ENCODE measurements at regions not wholly inside any gene's neighbourhood (a gene's known extent, or its start where the extent isn't known, plus 50 kb on each side); places are given as distances from the start of the nearest gene placed in this dataset.

DNA sequence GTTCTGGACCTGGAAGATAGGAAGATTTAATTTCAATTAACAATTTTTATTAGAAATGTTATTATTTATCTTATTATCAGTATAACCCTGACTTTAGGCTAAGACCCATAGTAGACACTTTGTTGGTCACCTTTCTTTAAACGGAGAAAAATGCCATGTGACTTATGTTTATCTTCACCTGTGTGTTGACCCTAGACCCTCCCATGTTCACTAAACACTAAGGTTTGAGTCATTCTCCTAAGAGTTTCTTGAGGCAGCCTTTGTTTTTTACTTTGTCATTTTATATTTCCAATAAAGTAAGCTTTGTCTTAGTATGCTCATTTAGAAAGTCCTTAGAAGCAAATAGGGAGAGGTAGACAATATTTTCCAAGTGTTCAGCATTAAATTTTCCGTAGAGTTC lies 771.7 kb downstream of the METTL15 start:
- TF ChIP-seq TAF1 (IDR thresholded peaks at IDR 0.05; ENCODE audit: borderline replicate concordance, low read depth, low read length) = no peak
- TF ChIP-seq POLR2A (IDR thresholded peaks at IDR 0.05; ENCODE audit: low read depth, low read length) = no peak
- no peak for TF ChIP-seq POLR2AphosphoS5 (IDR thresholded peaks at IDR 0.05; ENCODE audit: low read depth, low read length)
- DNase-seq (ENCODE audit: insufficient read length) = no peak
- FAIRE-seq = no peak

DNA sequence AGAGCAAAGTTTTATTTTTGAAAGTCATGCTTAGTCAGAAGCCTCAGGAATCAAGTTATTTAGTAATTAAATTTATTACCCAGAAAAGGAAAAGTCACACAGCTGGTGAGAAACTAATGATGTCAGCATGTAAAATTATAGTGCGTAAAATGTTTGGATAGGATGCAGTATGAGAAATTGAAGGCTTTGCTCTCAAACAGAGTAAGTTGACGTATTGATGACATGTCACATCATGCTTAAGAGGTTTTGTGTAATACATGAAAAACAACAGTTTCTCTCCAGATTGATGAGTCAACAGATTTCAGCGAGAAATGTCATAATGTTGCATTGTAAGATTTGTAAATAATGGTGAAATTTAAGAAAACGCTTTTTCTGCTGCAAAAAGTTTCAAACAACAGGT lies 769.8 kb downstream of the METTL15 start:
- DNase-seq (ENCODE audit: insufficient read length) (no peak), FAIRE-seq (no peak)
- TF ChIP-seq POLR2AphosphoS5 (IDR thresholded peaks at IDR 0.05; ENCODE audit: low read depth, low read length) (no peak), TAF1 (IDR thresholded peaks at IDR 0.05; ENCODE audit: borderline replicate concordance, low read depth, low read length) (no peak), POLR2A (IDR thresholded peaks at IDR 0.05; ENCODE audit: low read depth, low read length) (no peak)

GRCh38 chr11:28877340-28877739 lies 769.2 kb downstream of the METTL15 start:
- FAIRE-seq = no peak

DNA sequence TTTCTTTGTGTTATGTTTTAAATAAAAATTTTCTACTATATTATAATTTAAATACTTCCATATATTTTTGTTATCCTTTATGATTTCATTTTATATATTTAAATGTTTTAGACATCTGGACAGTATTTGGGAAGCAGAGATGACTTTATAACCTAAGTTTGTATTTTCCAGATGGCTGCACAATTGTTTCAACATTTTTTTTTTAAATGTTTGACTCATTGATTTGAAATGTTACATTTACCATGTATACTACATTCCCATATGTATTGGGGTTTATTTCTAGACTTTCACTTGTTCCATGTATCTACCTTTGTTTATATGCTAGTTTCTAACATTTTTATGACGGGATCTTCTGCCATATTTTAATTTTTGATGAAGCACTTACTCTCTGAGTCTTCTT lies 766.5 kb downstream of the METTL15 start:
- FAIRE-seq (no peak), DNase-seq (ENCODE audit: insufficient read length) (no peak)
- no peak for TF ChIP-seq TAF1 (IDR thresholded peaks at IDR 0.05; ENCODE audit: borderline replicate concordance, low read depth, low read length)

More at GRCh38 chr11:28877340-28877739, 769.2 kb downstream of the METTL15 start:
- no peak for DNase-seq (ENCODE audit: insufficient read length)
- TF ChIP-seq POLR2A (IDR thresholded peaks at IDR 0.05; ENCODE audit: low read depth, low read length) (no peak), POLR2AphosphoS5 (IDR thresholded peaks at IDR 0.05; ENCODE audit: low read depth, low read length) (no peak), TAF1 (IDR thresholded peaks at IDR 0.05; ENCODE audit: borderline replicate concordance, low read depth, low read length) (no peak)

- DNase-seq (ENCODE audit: insufficient read length) = no peak
- TF ChIP-seq POLR2AphosphoS5 (IDR thresholded peaks at IDR 0.05; ENCODE audit: low read depth, low read length) = no peak
- no peak for FAIRE-seq
These were observed 762.9 kb downstream of the METTL15 start for GRCh38 chr11:28871090-28871489.

GRCh38 chr11:28863422-28863821 lies 755.2 kb downstream of the METTL15 start:
- FAIRE-seq = no peak
- DNase-seq (ENCODE audit: insufficient read length) = no peak
- TF ChIP-seq TAF1 (IDR thresholded peaks at IDR 0.05; ENCODE audit: borderline replicate concordance, low read depth, low read length) (no peak), POLR2A (IDR thresholded peaks at IDR 0.05; ENCODE audit: low read depth, low read length) (no peak), POLR2AphosphoS5 (IDR thresholded peaks at IDR 0.05; ENCODE audit: low read depth, low read length) (no peak)

- DNase-seq (ENCODE audit: insufficient read length) = no peak
- FAIRE-seq = no peak
- TF ChIP-seq POLR2AphosphoS5 (IDR thresholded peaks at IDR 0.05; ENCODE audit: low read depth, low read length) (no peak), TAF1 (IDR thresholded peaks at IDR 0.05; ENCODE audit: borderline replicate concordance, low read depth, low read length) (no peak), POLR2A (IDR thresholded peaks at IDR 0.05; ENCODE audit: low read depth, low read length) (no peak)
These were observed 752.7 kb downstream of the METTL15 start for GRCh38 chr11:28860893-28861292.

DNA sequence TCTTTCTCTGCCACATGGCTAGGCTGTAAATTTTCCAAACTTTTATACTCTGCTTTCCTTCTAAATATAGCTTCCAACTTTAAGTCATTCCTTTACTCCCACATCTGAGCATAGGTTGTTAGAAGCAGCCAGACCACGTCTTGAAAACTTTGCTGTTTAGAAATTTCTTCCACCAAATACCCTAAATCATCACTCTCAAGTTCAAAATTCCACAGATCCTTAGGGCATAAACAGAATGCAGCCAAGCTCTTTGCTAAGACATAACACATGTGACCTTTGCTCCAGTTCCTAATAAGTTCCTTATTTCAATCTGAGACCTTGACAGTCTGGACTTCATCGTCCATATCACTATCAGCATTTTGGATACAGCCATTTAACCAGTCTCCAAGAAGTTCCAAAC lies 749.9 kb downstream of the METTL15 start:
- no peak for FAIRE-seq
- no peak for DNase-seq (ENCODE audit: insufficient read length)
- TF ChIP-seq TAF1 (IDR thresholded peaks at IDR 0.05; ENCODE audit: borderline replicate concordance, low read depth, low read length) (no peak), POLR2AphosphoS5 (IDR thresholded peaks at IDR 0.05; ENCODE audit: low read depth, low read length) (no peak), POLR2A (IDR thresholded peaks at IDR 0.05; ENCODE audit: low read depth, low read length) (no peak)

- DNase-seq (ENCODE audit: insufficient read length) (no peak), FAIRE-seq (no peak)
- TF ChIP-seq POLR2AphosphoS5 (IDR thresholded peaks at IDR 0.05; ENCODE audit: low read depth, low read length) = no peak
- TF ChIP-seq TAF1 (IDR thresholded peaks at IDR 0.05; ENCODE audit: borderline replicate concordance, low read depth, low read length) = no peak
These were observed 740.9 kb downstream of the METTL15 start for GRCh38 chr11:28849053-28849452.

DNA sequence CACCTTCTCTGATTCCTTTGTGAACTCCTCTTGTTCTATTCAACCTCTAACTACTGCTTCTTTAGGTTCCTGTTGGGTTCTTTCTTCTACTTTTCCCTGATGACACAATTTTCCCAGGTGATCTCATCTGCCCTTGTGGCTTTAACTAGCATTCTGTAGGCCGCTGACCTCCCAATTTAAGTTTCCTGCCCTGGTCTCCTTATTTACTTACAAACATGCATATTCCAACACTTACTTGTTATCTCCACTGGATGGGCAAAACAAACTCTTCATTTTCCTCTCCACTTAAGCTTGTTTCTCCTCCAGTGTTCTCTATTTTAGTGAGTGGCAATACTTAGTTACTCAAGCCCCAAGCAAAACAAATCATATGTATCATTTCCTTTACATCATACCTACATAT lies 734.5 kb downstream of the METTL15 start:
- DNase-seq (ENCODE audit: insufficient read length) = no peak
- no peak for FAIRE-seq
- TF ChIP-seq POLR2A (IDR thresholded peaks at IDR 0.05; ENCODE audit: low read depth, low read length) = no peak
- TF ChIP-seq TAF1 (IDR thresholded peaks at IDR 0.05; ENCODE audit: borderline replicate concordance, low read depth, low read length) = no peak
- no peak for TF ChIP-seq POLR2AphosphoS5 (IDR thresholded peaks at IDR 0.05; ENCODE audit: low read depth, low read length)

GRCh38 chr11:28838741-28839140 lies 730.6 kb downstream of the METTL15 start:
- no peak for DNase-seq (ENCODE audit: insufficient read length)
- FAIRE-seq = no peak
- TF ChIP-seq POLR2A (IDR thresholded peaks at IDR 0.05; ENCODE audit: low read depth, low read length) (no peak), POLR2AphosphoS5 (IDR thresholded peaks at IDR 0.05; ENCODE audit: low read depth, low read length) (no peak), TAF1 (IDR thresholded peaks at IDR 0.05; ENCODE audit: borderline replicate concordance, low read depth, low read length) (no peak)

DNA sequence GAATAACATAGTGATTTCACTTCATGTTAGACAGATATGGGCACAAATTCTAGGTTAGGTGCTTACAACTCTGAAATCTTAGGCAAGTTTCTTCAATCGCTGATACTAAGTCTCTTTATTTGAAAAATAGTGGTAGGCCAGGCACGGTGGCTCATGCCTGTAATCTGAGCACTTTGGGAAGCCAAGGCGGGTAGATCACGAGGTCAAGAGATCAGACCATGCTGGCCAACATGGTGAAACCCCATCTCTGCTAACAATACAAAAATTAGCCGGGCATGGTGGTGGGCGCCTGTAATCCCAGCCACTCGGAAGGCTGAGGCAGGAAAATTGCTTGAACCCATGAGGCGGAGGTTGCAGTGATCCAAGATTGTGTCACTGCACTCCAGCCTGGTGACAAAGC lies 729.4 kb downstream of the METTL15 start:
- no peak for FAIRE-seq
- TF ChIP-seq POLR2AphosphoS5 (IDR thresholded peaks at IDR 0.05; ENCODE audit: low read depth, low read length) (no peak), POLR2A (IDR thresholded peaks at IDR 0.05; ENCODE audit: low read depth, low read length) (no peak), TAF1 (IDR thresholded peaks at IDR 0.05; ENCODE audit: borderline replicate concordance, low read depth, low read length) (no peak)
- no peak for DNase-seq (ENCODE audit: insufficient read length)
